T-helper 2 cell (primary cell): ENCODE measurements at regions not wholly inside any gene's neighbourhood (a gene's known extent, or its start where the extent isn't known, plus 50 kb on each side); places are given as distances from the start of the nearest gene placed in this dataset.
A peak's percentile ranks its signal among the peaks of the same experiment; 100 is the strongest.

ENCODE experiments used
- DNase-seq, 5 experiments: peaks; one replicate each; pipeline versions ENCODE4 v3.0.0 to v3.0.0-alpha.2; 2012 to 2022

DNA sequence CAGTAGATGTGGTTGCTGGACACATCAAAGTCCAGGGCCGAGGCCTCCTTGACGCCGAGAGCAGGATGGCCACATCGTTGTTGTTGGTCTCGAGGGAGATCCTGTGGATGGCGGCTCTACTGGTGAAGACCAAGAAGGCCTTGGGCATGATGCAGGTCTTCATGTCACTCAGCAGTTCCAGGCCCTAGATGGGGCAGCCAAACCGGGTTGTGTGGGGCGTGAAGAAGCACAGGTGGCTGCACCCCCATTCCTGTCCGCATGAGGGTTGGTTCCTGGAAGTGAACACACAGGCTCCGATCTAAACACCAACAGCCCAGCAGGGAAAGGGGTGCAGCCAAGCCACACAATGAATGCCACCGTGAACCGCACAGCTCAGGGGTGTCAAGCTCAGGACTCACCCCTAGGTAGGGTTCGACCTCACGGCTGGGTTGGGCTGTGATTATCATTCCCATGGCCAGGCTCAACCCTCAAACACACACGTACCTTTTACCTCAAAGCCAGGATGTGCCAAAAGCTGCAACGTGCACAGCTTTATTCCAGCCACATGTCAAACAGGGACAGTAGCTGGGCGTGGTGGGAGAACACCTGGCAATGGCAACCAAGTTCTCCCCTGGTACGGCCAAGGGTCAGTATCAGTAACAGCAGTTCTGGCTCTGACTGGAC, 132.3 kb downstream of the CRYBB2 start:
- no peak for DNase-seq

DNA sequence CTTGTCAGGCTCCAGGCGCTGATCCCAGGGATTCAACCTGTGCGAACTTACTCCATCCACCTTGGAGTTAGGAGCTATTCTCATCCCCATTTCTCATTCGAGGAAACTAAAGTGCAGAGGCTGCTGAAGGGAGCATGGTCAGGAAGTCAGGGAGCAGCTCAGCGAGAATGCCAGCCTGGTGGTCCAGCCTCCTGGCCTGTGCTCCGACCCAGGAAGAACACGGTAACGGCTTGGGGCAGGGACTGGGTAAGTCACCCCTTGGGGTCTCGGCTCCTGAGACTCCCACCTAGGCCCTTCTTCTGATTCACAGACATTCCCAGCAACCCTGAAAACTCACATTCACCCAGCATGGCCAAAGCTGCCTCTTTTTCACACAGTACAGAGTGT, 132.8 kb downstream of the CRYBB2 start:
- no peak for DNase-seq

DNA sequence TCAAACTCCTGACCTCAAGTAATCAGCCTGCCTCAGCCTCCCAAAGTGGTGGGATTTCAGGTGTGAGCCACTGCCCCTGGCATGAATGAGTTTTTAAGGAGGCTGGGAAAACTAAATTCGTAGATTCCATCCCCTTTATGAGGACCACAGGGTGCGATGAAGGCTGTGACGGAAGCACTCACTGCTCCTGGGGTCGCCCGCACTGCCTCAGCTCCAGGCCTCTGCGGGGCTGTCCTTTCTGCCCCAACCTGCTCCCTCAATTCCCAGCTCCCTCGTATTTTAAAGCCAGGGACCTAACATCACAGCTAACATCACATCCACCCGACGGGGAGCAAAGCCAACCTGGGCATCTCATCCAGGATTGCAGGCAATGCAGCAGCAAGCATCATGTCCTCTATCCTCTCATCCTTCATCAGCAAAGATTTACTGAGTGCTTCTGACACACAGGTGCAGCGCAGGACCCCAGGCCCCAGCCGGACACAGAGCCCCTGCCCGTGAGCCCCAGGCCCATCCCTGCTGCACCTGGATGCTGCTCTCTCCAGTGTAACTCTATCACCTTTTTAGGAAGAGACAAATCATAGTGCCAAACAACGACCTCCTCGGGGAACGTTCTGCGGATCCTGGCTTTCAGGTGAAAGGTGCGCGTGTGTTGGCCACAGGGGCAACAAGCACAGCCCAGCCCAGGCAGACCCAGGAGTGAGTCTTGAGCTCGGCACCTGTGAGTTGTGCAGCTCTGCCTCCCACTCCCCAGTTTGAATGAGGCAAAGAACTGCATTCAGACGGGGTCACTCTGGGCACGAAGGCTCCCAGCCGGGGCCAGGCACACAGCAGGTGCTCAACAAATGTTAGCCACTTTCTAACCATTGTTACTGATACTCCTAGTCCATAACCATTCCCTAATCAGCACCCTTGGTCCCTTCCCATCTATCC, 134.3 kb downstream of the CRYBB2 start:
- no peak for DNase-seq

DNA sequence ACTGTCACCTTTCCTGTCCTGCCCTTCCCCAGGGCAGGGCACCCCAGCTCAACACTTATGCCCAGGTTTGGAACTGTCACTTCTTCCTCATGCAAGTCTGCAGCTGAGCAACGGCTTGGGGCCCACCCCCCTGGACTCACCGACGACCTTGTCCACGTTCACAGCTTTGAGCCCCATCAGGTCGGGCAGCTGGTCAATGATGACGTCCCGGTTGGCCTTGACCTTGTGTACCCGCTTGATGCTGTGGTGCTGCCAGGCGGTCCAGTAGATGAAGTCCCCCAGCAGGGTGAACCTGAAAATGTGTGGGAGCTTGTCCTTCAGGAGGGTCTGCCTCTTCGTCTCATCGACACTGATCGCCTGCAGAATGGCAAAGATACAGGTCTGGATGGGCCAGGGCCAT, 135.0 kb downstream of the CRYBB2 start:
- DNase-seq = no peak

DNA sequence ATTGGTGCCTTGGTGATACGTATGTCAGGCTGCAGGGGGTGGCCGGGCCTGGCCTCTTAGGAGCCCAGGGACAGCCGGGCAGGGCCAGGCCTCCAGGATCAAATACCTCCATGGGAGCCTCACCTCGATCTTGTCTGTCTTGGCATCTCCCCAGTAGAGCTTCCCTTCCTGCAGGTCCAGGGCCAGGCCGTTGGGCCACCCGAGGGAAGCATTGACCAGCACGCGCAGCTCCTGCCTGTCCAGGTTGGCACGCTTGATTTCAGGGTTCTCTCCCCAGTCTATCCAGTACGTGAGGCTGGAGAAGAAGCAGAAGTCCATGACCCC, 137.7 kb downstream of the CRYBB2 start:
- DNase-seq = no peak

DNA sequence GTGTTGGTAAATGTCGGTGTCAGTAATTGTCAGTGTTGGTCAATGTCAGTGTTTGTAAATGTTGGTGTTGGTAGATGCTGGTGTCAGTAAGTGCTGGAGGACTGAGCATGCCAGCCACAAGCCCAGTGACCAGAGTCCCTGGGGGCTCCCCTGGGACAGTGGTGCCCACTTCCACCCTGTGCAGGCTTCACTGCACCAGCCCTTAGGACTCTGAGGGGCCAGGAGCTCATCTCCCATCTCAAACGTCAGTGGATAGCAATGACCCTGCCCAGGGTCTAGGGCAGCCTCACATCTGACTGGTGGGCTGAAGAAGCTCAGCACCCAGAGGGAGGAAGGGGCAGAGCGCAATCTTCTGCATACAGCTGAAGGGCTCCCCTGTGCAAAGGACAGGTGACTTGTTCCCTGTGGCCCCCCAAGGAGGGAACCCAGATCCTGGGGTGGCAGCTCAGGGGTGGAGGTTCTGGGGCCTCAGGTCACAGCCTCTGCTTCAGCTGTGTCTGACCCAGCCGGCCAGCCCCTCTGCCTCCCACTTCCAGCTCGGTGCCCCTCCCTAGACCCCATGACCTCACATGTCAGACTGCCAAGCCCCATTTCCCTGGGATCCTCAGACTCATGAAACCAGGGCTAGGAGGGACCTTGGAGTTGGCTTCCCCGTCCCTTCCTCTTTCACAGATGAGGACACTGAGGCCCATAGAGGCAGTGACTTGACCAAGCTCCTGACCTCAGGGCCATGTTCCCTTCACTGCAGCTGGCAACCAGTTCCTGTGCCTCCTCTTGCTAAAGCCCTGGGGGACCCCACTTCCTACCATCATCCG, 138.4 kb downstream of the CRYBB2 start:
- no peak for DNase-seq

DNA sequence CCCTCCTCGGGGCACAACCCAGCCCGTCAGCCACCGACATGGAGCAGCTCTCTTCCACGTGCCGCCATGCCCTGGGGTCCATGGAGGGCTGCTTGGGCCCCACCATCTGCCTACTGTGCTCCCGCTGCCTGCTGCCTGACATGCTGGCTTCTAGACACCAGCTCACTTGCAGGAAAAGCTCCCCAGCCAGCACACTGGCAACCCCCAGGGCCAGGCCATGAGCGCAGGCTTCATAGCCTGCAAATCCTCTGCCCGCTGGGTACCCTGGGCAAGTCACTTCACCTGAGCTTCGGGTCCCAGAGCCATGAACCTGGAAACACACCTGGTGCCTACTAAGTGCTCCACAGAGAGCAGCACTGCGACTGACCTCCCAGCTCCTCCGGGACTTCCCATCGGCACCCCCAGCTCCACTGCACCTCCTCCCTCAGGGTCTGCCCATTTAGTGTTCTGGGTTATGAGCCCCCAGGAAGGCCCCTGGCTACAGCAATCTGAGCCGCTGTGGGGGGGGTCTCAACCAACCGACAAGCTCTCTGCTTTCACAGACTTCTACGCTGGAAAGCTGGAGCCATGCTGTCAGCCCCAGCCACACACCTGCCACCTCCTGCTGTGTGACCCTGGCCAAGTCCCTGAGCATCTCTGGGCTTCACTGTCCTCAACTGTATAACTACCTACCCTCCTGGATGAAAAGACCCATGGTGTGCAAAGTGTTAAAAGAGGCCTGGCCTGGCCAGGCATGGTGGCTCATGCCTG, 139.2 kb downstream of the CRYBB2 start:
- no peak for DNase-seq

DNA sequence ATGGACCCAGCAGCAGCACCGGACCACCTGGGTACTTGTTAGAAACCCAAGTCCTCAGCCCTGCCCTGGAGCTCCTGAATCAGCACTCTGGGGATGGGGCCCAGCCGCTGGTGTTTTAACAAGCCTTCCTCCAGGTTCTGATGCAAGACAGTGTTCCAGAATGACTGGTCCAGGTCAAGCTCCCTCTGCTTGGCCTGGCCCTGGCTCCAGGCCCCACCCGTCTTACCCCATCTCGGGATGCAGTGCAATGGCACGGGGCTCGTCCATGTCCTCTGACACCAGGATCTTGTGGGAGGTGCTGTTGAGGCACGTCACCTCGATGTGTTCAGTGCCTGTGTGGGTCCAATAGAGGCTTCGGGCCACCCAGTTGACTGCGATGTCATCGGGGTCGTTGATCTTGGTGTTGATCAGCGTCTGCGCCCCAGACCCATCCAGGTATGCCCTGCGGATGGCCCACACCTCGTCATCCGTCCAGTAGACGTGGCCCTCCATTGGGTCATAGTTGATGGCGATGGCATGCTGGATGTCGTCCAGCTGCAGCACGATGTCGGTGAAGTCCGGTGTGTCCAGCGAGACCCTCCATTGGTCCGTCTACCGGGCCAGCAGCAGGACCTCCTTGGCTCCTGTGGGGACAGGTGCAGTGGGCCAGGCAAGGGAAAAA, 140.3 kb downstream of the CRYBB2 start:
- DNase-seq = no peak

DNA sequence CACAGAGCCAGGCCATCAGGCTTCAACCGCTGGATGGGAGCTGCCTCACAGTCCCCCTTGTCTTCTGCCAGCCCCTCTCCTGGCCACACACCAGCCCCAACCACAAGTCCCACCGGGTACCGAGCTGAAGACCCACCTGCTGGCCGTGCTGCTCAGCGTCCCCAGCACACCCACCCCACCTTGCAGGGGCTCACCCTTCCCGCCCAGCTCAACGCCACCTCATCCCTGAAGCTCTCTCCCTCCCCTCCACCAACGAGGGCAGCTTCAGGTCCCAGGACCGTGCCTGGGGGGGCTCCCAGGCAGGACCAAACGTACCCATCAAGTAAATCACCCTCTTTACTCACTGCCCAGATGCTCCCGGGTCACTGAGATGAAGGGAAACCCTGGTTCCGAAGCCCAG, 141.0 kb downstream of the CRYBB2 start:
- no peak for DNase-seq

DNA sequence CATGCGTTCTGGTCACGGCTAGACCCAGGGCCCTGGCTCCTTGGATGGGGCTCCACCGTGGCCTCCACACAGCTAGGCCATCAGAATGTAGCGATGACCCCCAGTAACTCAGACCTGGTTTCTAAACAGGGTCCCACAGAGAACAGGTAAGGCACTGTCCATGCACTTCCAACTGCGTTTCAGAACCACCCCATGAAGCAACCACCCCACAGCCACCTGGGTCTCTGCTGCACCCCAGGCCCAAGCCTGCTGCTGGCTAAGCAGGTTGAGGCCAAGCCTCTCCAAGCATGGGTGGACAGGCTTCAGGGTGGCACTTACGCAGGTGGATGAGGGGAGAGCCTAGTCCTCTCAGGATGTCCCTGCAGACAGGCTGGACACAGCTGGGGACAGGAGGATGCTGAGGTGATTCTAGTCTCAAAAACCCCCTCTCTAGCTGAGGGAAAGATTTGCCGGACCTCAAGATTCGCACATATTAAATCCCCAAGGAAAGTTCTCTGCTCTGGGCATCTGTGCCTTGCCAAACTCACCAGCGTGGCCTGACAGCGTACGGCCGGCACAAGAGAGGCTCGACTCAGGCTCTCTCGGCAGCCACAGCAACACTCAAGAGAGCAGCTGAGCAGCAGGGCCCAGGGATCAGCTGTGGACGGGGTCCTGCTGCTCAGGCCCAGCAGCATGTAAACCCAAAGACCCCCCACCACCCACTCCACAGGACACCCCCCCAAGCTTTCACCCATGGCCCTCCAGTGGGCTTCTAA, 141.6 kb downstream of the CRYBB2 start:
- DNase-seq = no peak

DNA sequence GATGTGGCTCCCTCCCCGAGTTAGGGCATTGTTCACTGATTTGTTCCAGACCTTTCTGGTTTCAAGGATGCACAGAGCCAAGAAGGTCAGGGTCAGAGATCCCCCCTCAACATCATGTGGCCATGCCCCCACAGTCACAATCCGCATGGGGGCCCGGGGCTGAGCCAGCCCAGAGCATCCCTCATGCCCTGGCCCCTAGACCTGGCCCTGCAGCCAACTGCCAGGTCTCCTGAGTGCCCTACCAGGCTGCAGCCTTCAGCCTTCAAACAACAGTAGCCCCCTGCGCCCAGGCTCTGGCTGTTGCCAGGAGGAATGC, 142.4 kb downstream of the CRYBB2 start:
- no peak for DNase-seq

DNA sequence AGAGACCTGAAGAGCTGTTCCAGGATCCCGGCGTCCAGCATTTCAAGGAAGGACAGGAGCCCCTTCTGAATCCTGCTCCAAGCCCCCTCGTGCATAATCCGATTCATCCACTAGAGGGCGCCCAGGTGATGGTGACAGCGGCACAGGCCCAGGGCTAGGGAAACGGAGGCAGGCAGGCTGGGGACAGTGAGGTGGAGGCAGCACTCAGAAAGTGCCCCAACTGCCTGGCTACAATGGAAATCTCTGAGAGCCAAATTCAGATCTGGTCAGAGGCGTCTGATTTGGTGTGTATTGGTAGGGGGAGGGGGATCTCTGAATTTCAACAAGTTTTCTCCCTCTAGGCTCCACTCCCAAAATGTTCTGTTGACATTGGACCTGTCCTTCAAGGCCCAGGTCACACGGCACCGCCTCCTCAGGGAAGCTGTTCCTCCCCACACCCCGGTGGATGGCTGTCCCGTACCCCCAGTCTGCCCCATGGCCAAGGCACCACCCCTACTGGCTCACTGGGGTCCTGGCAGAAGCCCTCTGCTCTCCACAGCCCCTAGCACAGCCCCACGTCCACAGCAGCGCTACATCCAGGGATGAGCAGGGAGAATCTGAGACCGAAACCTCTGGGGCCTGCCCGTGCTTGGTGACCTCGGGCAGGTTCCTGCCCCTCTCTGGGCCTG, 142.9 kb downstream of the CRYBB2 start:
- peak in 4 of 5 experiments; percentile 32 to 62 (median 52) for DNase-seq

DNA sequence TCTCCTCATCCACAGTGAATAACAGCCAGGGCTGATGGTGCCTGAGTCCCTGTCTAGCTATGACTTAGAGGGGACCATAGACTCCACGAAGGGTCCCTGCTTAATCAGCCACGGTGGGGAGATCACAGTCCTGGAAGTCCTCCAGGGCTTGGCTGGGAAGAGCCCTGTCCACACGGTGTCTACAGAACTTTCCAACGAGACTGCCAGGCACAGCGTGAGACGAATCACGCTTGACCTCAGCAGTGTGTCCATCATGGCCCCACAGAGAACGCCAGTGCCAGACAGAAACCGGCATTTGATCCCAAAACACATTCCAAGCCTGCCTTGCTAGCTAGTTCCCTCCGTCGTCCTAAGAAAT, 143.4 kb downstream of the CRYBB2 start:
- no peak for DNase-seq

DNA sequence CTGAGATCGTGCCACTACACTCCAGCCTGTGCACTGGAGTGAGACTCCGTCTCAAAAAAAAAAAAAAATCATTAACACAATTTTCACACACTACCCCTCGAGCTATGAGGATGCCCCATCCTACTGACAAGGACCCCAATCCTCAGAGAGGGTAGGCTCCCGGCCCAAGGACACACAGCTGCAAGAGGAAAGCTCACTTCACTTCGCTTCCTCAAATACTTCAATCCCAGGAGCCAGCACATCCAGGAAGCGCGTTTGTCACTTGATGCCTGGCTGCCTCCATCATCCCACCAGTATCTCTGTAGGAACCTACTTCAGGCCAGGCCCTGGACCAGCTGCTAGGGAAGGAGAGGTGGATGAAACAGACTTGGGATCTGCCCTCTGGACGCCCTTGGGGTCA, 144.0 kb downstream of the CRYBB2 start:
- DNase-seq = no peak

DNA sequence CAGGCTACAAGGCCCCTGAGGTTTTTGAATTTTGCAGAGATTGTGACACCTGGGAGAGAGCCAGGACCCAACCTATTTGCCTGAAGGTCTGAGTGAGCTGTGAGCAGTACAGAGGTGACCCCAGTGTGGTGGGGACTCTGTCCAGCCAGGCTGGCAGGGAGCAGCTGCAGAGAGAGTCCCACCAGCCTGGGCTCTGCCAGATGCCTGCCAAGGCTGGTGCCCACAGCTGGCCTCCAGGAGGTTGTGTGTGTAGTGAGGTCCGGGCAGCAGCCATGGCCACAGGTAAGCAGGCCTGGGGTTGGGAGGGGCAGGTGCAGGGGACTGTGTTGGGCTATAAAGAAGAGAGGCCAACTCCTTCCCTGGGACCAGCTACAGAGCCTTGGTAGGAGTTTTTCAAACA, 144.8 kb downstream of the CRYBB2 start:
- no peak for DNase-seq

DNA sequence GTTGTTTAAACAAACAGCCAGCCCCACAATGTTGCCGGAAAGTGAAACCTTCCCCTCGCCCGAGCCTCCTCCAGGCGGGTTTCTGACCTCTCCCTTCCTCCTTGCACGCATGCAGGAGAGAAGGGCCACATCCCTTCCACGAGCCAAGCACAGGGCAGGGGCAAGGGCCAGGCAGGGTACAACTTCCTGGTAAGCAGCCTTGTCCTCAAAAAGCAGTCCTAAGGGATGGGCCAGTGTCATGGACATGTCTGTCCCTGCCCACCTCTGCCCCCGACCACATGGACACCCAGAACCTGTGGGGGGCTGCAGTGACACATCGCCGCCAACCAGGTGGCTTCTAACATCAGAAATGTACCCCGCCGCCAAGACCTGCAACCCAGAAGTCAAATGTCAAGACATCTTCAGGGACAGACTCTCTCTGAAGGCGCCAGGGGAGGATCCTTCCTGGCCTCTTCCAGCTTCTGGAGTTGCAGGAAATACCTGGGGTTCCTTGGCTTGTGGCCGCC, 145.3 kb downstream of the CRYBB2 start:
- no peak for DNase-seq

DNA sequence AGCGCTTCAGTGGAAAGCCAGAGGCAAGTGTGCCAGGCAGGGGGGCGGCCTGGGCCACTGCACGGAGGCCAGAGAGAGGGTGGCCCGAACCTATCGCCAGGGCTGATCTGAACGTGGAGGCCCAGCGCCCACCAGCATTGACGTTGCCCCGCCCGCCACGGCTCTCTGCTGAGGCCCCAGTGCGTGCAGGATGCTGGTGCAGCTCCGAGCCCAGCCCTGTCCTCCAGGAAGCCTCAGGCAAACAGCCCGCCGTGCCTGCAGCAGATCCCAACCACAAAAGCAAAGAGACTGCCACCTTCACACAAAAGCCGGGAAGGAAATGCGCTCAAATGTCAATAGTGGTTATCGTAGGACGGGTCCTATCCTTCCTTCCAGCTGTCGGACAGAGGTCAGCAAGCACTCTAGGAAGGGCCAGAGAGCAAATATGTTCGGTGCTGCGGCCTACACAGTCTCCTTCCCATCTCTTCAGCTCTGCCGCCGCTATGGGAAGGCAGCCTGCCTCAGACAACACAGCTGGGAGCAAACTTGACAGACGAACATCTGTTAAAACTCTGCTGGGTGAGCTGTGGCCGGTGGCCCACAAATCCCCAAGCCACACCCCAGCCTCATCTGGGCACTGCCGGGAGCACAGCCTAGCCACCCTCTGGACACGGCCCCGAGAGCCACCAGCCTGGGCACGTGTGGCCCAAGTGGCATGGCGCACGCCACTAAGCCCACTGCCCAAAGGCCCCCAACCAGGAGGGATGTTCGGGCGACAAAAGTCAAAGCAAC, 146.2 kb downstream of the CRYBB2 start:
- DNase-seq = no peak

DNA sequence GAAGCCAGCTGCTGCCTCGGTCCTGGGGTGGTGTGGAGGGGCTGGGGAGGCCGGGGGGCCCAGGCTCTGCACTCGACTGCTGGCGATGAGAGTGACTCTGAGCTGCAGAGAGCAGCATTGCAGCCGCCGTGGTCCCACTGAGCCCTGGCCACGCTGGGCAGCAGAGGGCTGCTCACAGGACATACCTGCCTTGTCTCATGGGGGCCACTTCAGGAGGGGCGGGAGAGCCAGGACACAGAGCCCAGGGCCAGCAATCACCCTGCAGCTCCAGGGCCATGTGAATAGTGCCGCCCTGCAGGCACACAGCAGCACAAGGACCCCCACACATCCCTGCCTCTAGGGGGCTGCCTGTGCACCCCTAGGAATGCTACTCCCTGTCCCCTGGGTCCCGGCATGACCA, 147.0 kb downstream of the CRYBB2 start:
- no peak for DNase-seq

DNA sequence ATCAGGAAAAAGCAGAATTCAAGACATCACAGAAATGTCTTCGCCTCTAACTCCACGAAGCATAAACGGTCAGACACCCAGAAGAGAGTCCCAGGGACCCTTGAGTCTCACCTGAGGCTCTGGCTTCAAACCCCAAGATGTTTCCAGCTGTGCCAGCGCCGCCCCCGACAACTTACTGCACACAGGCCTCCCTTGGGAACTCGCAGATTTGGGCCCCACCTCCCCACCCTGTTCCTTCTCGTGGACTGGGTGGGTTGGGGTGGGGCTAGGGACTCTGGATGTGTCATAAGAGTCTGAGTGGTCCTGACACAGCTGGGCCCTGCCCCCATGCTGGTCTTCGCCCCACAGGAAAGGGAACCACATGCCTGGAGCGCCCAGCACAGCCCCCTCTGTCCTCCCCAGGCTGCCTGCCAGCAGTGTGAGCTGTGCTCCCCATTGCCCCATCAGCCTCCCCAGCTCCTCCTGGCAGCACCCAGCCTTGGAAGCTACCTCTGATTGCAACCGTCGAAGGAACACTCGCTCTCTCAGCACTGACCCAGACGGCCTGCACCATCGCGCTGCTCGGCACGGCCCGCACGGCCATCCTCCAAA, 147.5 kb downstream of the CRYBB2 start:
- DNase-seq = no peak

DNA sequence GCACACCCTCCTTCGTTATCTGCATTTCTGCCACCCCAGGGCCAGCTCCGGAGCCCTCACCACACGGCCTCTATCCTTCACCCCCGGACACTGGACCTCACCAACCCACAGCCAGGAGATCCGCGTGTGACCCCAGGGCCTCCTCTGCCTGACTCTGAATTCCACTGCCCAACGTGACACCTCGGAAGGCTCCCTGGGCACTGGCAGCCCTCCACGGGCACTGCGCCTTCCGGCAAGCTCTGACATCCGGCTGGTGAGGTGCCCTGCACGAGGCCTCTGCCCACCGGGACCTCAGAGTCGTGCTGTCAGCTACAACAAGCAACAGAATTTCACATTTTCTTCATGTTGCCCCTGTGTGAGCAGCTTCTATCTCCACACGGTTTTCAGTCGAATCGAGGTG, 148.3 kb downstream of the CRYBB2 start:
- no peak for DNase-seq
